Islet precursor cell (in vitro differentiated cells): ENCODE measurements at regions not wholly inside any gene's neighbourhood (a gene's known extent, or its start where the extent isn't known, plus 50 kb on each side); places are given as distances from the start of the nearest gene placed in this dataset.
"Not testable (repeated sequence)": the region's sequence is repeated elsewhere in the genome, so short reads cannot be mapped to it uniquely, and the experiment has no call there.

Source experiments
- DNase-seq: peaks from one replicate; pipeline ENCODE4 v3.0.0-alpha.2; 2018

DNA sequence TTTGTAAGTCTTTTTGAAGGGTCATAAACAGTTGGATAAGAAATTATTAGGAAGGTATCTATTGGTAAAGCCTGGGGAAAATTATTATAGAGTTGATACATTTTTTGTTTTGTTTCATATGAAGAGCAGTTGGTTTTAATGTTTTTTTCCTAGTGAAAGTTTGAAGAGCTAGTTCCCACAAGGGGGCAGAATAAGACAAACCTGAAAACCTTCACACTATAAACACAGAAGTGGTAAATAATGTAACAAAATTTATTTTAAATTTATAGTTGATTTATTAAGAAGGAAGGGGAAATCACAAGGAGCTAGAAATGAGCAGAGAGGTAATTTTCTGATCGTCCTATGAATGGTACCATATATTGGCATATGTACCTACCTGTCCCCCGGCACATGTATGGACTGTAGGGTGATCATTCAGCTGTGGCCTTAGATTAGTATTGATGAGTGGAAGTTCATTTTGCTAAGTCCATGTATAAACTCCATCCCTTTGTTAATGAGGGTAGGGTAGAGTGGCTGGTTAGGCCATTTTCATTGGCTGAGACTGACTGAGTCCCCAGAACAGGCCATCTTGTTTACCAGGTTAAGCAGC, 116.3 kb downstream of the TANC2 start:
- DNase-seq = no peak

- DNase-seq = peak; percentile 66
Measured at GRCh38 chr17:63082952-63083351, 116.9 kb downstream of the TANC2 start.

GRCh38 chr17:63086483-63087185, 120.6 kb downstream of the TANC2 start:
- DNase-seq = no peak

GRCh38 chr17:63090358-63091114, 124.5 kb downstream of the TANC2 start:
- not testable (repeated sequence) for DNase-seq

DNA sequence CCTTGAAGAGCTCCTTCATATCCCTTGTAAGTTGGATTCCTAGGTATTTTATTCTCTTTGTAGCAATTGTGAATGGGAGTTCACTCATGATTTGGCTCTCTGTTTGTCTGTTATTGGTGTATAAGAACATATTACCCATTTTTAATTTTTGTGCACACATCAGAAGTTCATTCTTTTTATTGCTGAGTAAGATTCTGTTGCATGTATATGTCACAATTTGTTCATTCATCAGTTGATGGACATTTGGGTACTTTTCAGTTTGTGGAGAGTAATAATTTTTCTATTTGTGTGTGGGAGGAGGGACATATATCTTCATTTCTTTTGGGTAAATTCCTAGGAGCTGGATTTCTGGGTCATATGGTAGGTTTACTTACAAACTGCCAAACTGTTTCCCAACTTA, 125.9 kb downstream of the TANC2 start:
- not testable (repeated sequence) for DNase-seq

- no peak for DNase-seq
Measured at GRCh38 chr17:63094631-63095030, 128.6 kb downstream of the TANC2 start.

DNA sequence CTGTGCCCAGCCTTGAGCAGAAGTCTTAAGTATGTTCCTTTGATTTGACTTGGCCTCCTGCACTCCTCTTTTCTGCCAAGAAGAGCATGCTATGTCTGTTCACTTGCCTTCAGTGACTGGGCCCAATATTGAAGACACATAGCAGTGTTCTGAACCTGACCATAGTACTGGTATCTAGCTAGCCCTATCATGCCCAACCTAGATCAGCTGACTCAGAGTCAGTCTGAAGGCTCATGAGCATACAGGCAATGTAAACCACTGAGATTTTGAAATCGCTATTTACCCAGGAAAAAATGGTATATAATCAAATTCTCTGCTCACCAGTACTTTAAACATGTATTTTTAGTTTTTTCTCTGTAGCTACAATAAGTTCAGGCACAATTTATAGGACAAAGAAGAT, 129.4 kb downstream of the TANC2 start:
- no peak for DNase-seq

DNA sequence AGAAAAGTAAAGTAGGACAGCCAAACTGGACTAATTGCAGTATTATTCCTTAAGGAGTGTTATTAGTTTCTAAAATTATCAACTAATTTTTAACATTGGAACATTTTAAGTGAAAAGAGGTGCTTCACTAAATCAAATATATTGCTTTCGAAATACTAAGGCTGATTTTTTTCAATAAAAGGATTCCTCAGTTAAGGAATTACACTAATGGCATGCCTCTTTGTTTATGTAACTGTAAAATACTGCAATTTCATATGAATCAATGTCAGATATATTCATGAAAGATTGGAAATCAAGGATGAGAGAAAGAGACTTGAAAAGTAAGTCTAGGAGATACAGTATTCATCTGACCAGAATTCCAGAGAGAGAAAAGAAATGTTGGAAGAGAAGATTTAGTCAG, 129.8 kb downstream of the TANC2 start:
- no peak for DNase-seq

- no peak for DNase-seq
Measured at GRCh38 chr17:63096426-63096825, 130.4 kb downstream of the TANC2 start.

DNA sequence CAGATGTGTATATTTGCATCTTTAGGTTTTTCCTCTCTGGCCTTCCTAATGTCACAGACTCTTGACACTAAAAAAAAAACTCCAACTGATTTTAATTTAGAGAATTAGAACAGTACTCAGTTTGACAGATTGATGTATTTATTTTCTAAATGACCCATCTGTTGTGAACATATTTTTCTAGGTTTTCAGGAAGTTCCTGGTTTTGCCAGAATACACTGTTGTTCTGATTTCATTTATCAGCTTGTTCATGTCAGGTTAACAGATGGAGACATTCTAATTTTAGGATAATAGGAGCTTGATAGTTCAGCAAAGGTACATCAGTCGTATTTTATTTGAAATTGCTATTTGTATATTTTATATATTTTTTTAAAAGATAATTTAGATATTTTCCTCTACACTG, 133.4 kb downstream of the TANC2 start:
- DNase-seq = no peak

DNA sequence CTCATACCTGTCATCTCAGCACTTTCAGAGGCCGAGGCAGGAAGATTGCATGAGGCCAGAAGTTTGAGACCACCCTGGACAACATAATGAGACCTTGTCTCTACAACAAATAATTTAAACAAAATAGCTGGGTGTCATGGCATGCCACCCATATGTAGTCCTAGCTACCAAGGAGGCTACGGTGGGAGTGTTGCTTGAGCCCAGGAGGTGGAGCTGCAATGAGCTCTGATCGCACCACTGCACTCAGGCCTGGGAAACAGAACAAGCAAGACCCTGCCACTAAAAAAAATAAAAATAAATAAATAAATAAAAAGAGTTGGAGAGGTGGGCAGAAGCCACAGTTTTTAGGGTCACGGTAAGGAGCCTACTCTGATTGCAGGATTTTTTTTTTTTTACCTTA, 136.0 kb downstream of the TANC2 start:
- DNase-seq = no peak

- no peak for DNase-seq
Measured at GRCh38 chr17:63106050-63106449, 140.0 kb downstream of the TANC2 start.

- DNase-seq = no peak
Measured at GRCh38 chr17:63109661-63110060, 143.6 kb downstream of the TANC2 start.

DNA sequence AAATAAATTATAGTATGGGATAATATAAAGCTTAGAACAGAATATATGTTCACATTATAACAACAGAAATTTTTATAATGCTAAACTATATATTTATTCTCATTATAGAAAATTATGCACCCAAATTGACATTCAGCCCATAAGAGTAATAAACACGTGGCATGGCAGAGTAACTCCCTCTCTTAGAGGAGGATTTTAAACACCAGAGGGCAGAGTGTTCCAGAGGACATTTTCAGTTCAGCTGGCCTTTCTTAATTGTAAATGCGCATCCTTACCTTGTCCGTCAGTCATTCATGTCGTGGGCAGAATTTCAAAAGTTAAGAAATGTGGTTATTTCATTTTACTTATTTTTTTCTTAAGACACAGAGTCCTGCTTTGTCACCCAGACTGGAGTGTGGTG, 147.1 kb downstream of the TANC2 start:
- DNase-seq = no peak

- peak; percentile 60 for DNase-seq
Measured at GRCh38 chr17:63116228-63116627, 150.2 kb downstream of the TANC2 start.

GRCh38 chr17:63116967-63117830, 151.2 kb downstream of the TANC2 start:
- DNase-seq = peak; percentile 66

- DNase-seq = peak; percentile 68
Measured at GRCh38 chr17:63120406-63120805, 154.4 kb downstream of the TANC2 start.

- DNase-seq = peak; percentile 66
Measured at GRCh38 chr17:63124536-63124935, 158.5 kb downstream of the TANC2 start.

DNA sequence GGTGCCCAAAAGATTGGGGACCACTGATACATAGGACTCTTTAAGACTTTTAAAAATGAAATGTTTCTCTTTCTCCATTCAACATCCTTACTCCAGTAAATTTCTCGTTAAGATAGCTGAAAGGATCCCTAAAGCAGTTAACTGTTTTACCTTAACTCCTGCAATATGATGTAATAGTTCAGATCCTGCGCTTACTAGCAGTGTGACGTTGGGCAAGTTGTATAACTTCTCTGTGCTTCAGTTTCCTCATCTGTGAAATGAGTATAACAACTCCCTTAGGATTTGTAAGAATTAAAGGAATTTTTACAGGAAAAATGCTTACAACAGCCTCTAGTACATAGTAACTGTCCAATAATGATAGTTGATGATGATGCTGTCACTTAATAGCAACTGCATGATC, 158.9 kb downstream of the TANC2 start:
- DNase-seq = no peak

- DNase-seq = no peak
Measured at GRCh38 chr17:63125987-63126386, 160.0 kb downstream of the TANC2 start.

- no peak for DNase-seq
Measured at GRCh38 chr17:63126607-63127006, 160.6 kb downstream of the TANC2 start.

DNA sequence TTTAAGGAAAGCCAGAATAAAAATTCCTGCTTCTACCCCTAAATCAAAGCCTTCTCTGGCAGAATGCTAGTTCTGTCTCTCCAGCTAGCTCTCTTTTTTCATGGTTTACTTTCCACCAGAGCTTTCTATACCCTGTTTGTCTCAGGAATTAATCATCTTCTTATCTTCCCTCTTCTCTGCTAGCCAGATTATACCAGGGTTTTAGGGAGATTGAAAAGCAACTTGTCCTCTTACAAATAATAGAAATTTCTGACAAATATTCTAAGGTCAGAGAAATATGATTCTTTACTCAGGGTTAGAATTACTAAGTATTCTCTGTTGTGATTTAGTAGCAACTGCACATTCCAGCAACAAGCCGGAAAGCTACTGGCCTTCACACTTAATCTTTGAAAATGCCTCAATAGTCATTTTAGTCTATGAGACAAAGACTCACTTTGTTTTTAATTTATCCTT, 166.4 kb downstream of the TANC2 start:
- no peak for DNase-seq

DNA sequence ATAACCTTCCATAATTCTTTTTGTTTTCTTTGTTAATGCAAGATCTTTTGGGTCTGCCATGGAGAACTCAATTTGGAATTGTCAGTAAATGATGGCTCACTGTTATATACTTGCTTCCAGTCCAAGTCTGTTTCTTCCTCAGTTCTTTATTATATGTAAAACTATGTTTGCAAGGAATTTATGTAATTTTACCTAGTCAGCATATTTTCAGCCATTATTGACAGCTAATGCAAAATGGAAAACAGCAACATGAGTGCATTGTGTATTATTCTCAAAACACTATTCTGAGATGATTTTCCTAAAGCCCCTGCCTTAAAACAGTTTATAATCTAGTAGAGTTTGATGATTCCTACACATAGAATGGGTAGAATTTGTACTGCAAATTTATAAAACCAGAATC, 167.5 kb downstream of the TANC2 start:
- no peak for DNase-seq
